ENCODE measurements at regions not wholly inside any gene's neighbourhood (a gene's known extent, or its start where the extent isn't known, plus 50 kb on each side); places are given as distances from the start of the nearest gene placed in this dataset.

DNA sequence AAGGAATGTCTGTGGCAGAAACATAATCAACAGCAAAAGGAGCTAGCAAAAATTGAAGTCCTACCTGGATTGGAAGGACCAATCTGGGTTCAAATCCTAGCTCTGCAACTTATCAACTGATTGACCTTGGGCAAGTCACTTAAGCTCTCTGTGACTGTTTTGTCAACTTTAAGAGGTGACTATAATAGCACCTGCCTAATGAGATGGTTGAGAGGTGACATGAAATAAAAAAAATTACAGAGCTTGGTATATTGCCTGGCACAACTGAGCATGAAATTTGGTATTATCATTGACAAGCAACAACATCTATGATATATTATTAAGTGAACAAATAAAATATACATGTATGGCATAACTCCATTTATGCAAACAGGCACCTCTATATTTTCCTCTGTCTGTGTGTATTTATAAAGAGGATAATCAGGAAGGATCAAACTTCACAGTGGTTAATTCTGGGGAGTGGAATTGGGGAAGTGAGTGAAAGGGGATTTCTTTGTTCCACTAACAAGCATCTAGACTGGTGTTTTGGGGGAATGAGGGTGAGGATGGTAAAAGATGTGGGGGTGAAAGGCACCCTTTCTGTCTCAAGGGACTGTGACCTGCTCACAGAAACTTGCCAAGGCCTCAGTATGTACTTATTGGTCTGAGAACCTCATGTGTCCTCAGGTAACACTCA is 132.8 kb upstream of the SERTAD2 start:
- no peak overlapping the region for H3K27ac Mint-ChIP-seq
- DNase-seq: no peak
- CTCF ChIA-PET: no interaction called here
- peaks cover 11% of the 10 kb centered on the region for H3K27me3 Mint-ChIP-seq
- H3K36me3 Mint-ChIP-seq: no peaks in the 10 kb centered on the region
- no peak overlapping the region for H3K4me3 Mint-ChIP-seq
- no peaks in the 10 kb centered on the region for H3K4me1 Mint-ChIP-seq
- no peaks in the 10 kb centered on the region for H3K9me3 Mint-ChIP-seq

DNA sequence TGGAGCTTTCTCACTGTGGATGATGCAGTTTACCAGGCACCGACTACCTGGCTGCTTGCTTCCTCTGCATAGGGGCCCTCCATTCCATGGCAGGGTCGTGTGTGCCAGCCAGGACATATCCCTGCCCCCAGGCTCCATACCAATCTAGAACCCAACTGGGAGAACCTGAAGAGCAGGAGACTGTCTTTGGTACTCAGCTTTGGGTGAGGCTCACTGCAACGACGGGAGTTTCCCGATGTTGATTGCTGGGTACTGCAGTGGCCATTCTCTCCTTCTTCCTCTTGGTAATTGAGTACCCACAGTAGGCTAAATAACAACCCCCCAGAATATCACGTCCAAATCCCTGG is 133.3 kb upstream of the SERTAD2 start:
- Mint-ChIP-seq H3K4me1 (no peaks in the 10 kb centered on the region), H3K9me3 (no peaks in the 10 kb centered on the region), H3K27me3 (peaks cover 10% of the 10 kb centered on the region), H3K36me3 (no peaks in the 10 kb centered on the region), H3K27ac (no peak overlapping the region), H3K4me3 (no peak overlapping the region)
- no peak for DNase-seq
- CTCF ChIA-PET: no interaction called here

DNA sequence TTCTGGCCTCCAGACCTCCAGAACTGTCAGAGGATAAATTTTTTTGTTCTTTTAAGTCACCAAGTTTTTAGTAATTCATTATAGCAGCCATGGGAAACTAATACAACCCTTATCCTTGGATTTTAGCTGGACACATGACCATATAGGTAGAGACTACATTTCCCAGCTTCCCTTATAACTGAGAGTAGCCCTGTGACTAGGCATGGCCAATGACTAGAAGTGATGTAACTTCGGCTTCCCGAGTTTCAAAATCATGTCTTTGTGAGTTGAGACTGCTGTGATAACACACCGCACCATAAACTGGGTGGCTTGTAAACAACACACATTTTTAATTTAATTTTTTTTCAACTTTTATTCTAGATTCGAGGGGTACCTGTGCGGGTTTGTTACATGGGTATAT is 134.0 kb upstream of the SERTAD2 start:
- Mint-ChIP-seq H3K4me1 (no peaks in the 10 kb centered on the region), H3K27ac (no peak overlapping the region), H3K9me3 (no peaks in the 10 kb centered on the region), H3K27me3 (peaks cover 14% of the 10 kb centered on the region), H3K36me3 (no peaks in the 10 kb centered on the region), H3K4me3 (no peak overlapping the region)
- CTCF ChIA-PET: interaction anchor here (0.5 kb wide), 1 partner anchor 190 kb away, joined by 3 read pairs; no protein-coding TSS in a partner anchor
- no peak for DNase-seq

- Mint-ChIP-seq H3K27me3 (peaks cover 7% of the 10 kb centered on the region), H3K36me3 (no peaks in the 10 kb centered on the region), H3K4me1 (no peaks in the 10 kb centered on the region), H3K4me3 (no peak overlapping the region), H3K27ac (no peak overlapping the region), H3K9me3 (no peaks in the 10 kb centered on the region)
- no peak for DNase-seq
- CTCF ChIA-PET: interaction anchor here (1.3 kb wide), 1 partner anchor 9 kb away, joined by 3 read pairs; no protein-coding TSS in a partner anchor
Observed at GRCh38 chr2:64789466-64790320, 136.0 kb upstream of the SERTAD2 start.

- CTCF ChIA-PET: interaction anchor here (0.6 to 1.6 kb wide), 3 partner anchors 10 to 138 kb away, joined by 3 read pairs; partner anchors contain the start of gene SERTAD2
- no peak for DNase-seq
- Mint-ChIP-seq H3K27me3 (peaks cover 4% of the 10 kb centered on the region), H3K4me3 (no peak overlapping the region), H3K9me3 (no peaks in the 10 kb centered on the region), H3K27ac (no peak overlapping the region), H3K36me3 (no peaks in the 10 kb centered on the region), H3K4me1 (no peaks in the 10 kb centered on the region)
Observed at GRCh38 chr2:64792300-64792699, 138.6 kb upstream of the SERTAD2 start.

GRCh38 chr2:64792995-64793639 is 139.4 kb upstream of the SERTAD2 start:
- Mint-ChIP-seq H3K27ac (no peak overlapping the region), H3K36me3 (no peaks in the 10 kb centered on the region), H3K4me3 (no peak overlapping the region), H3K27me3 (peaks cover 4% of the 10 kb centered on the region), H3K4me1 (no peaks in the 10 kb centered on the region), H3K9me3 (no peaks in the 10 kb centered on the region)
- DNase-seq: no peak
- CTCF ChIA-PET: interaction anchor here (0.6 to 1.6 kb wide), 4 partner anchors 9 to 139 kb away, joined by 3 to 4 read pairs (median 3); partner anchors contain the start of gene SERTAD2

DNA sequence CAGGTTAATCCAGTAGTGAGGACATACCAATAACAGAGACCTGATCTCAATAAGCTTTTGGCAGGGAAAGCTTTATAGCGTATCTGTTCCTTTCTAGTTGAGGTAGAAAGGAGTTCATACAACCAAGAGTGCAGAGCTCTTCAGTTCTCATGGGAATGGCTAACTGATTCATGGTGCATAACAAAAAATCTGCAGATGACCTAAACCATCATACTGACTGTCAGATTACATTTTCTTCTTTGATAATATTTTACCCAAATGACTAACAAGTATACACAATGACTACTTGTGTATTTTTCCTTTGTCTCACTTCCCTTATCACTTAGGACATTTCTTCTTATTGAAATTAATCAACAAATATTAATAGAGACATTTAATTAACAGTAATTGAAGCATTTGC is 140.0 kb upstream of the SERTAD2 start:
- Mint-ChIP-seq H3K4me3 (no peak overlapping the region), H3K27me3 (peaks cover 8% of the 10 kb centered on the region), H3K27ac (no peak overlapping the region), H3K36me3 (no peaks in the 10 kb centered on the region), H3K9me3 (no peaks in the 10 kb centered on the region), H3K4me1 (no peaks in the 10 kb centered on the region)
- CTCF ChIA-PET: interaction anchor here (1.6 kb wide), 1 partner anchor 8 kb away, joined by 3 read pairs; no protein-coding TSS in a partner anchor
- DNase-seq: no peak

DNA sequence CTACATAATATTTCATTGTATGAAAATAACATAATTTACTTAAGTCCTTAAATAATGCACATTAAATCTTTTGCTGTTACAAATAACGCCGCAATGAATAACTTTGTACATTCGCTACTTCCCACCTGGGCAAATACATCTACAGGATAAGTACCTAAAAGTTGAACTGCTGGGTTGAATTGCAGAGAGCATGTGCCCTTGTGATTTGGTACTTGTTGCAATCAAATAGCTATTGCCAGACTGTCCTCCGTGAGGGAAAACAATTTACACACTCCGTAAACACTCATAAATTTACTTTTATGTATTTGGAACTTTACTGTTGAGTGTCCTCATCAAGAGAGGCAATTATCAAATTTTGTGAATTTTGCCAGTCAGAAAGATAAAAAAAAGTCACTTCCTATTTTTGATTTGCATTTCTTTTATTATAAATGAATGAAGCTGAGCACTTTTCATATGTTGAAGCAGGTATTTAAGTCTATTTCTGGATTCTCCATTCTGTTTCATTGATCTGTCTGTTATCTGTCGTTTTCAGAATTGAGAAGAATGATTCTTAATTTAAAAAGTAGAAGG is 140.8 kb upstream of the SERTAD2 start:
- H3K4me3 Mint-ChIP-seq: no peak overlapping the region
- no peak for DNase-seq
- H3K36me3 Mint-ChIP-seq: no peaks in the 10 kb centered on the region
- no peak overlapping the region for H3K27ac Mint-ChIP-seq
- no peaks in the 10 kb centered on the region for H3K9me3 Mint-ChIP-seq
- no peaks in the 10 kb centered on the region for H3K4me1 Mint-ChIP-seq
- H3K27me3 Mint-ChIP-seq: peaks cover 8% of the 10 kb centered on the region
- CTCF ChIA-PET: no interaction called here

- DNase-seq: no peak
- Mint-ChIP-seq H3K27ac (no peak overlapping the region), H3K4me1 (no peaks in the 10 kb centered on the region), H3K9me3 (no peaks in the 10 kb centered on the region), H3K36me3 (no peaks in the 10 kb centered on the region), H3K27me3 (peaks cover 11% of the 10 kb centered on the region), H3K4me3 (no peak overlapping the region)
- CTCF ChIA-PET: no interaction called here
Observed at GRCh38 chr2:64795024-64795592, 141.4 kb upstream of the SERTAD2 start.

DNA sequence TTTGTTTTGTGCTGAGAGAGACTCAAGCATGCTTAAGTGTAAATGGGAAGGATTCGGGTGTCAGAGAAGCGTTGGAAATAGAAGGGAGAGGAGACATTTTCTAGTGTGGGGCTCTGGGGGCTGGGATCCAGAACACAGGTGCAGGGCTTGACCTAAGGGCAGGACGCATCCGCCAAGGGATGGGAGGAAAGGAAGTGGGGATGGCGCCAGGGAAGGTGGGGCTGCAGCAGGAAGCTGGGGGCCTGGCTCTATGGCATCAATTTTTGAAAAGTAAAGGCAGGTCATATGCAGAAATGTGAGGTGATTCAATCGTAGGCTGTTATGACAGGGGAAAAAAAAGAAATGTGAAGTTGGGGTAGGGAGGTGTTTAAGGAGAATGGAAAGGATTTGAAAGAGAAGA is 143.2 kb upstream of the SERTAD2 start:
- CTCF ChIA-PET: no interaction called here

DNA sequence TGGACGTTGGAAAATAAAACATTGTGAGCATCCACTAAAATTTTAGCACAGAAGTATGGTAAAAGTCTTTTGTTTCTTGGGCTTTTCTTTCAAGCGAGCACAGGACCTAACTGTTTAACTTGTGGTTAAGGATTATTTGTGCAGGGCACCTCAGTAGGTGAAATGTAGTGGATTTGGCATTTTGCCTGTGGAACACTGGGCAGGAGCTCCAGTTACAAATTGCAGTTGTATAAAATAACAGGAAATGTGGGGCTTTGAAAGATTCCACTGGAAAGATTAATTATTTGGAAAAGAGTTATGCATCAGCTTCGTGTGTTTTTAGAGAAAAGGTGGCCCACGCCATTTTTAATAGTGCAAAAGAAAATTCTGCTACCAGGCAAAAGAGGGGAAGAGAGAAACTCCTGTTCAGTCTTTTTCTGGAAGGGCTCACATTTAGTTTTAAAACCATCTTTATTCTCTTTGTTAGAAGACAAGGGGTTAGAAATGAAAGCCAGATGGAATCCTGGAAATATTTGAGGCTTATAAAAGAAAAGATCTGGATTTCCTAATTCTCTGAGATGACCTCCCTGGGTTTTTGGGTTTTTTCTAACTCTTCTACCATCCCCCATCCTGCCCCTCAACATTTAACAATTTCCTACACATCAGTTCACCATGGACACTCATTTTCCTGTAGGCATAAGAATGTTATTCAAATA is 144.3 kb upstream of the SERTAD2 start:
- H3K4me1 Mint-ChIP-seq: no peaks in the 10 kb centered on the region
- H3K27me3 Mint-ChIP-seq: peaks cover 17% of the 10 kb centered on the region
- no peaks in the 10 kb centered on the region for H3K36me3 Mint-ChIP-seq
- H3K9me3 Mint-ChIP-seq: no peaks in the 10 kb centered on the region
- CTCF ChIA-PET: no interaction called here
- H3K4me3 Mint-ChIP-seq: no peak overlapping the region
- DNase-seq: no peak
- no peak overlapping the region for H3K27ac Mint-ChIP-seq

More for the DNA sequence above, 143.2 kb upstream of the SERTAD2 start:
- DNase-seq: no peak
- Mint-ChIP-seq H3K27ac (no peak overlapping the region), H3K27me3 (peaks cover 13% of the 10 kb centered on the region), H3K4me1 (no peaks in the 10 kb centered on the region), H3K4me3 (no peak overlapping the region), H3K9me3 (no peaks in the 10 kb centered on the region), H3K36me3 (no peaks in the 10 kb centered on the region)

DNA sequence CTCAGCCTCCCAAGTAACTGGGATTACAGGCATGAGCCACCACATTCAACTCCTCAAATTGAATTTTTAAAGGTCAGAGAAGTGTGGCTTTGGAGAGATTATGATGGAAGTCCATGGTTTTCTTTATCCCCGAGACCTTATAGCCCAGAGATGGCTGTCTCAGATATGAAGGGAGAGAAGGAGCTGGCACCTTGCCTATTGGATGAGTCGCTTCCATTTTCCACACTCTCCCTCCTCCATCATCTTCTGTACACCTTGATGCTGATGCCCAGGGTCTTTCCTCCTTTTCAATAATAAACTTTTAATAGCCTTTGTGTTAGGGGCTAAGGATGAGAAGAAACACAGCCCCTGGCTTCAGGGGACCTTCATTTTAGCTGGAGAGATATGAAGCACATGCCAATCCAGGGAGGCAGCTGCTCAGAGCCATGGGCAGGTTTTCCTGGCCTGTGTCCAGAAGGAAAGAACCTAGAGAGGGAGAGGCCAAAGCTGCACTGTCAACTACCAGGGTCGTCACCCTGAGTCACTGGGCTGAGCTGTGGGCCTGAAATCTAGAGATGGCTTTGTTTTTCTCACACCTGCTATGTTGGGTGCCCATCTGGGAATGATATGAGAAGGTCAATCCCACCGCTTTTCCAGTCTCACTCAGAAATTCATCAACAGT is 146.0 kb upstream of the SERTAD2 start:
- CTCF ChIA-PET: no interaction called here
- H3K4me3 Mint-ChIP-seq: no peak overlapping the region
- H3K36me3 Mint-ChIP-seq: no peaks in the 10 kb centered on the region
- no peak for DNase-seq
- no peaks in the 10 kb centered on the region for H3K9me3 Mint-ChIP-seq
- H3K27me3 Mint-ChIP-seq: peaks cover 20% of the 10 kb centered on the region
- H3K4me1 Mint-ChIP-seq: no peaks in the 10 kb centered on the region
- H3K27ac Mint-ChIP-seq: no peak overlapping the region

DNA sequence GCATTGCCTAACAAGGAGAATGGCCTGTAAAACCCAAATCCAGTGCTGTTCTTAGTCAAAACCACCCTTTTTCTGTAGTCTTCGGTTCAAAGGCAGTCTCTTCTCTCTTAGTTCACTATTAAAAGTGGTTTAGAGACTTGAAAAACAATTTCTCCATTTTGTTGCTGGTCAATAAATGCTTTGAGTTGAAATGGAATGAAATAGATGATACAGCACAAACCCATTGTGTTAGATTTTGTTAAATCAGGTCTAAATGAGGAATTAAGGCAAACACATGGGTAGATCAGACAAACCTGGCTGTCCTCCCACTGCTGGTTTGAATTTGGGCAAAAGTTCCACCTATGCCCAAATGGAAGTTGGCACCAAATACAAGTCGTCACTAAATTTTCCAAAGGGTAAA is 150.1 kb upstream of the SERTAD2 start:
- H3K36me3 Mint-ChIP-seq: no peaks in the 10 kb centered on the region
- no peaks in the 10 kb centered on the region for H3K4me1 Mint-ChIP-seq
- no peak for DNase-seq
- H3K27ac Mint-ChIP-seq: no peak overlapping the region
- H3K9me3 Mint-ChIP-seq: no peaks in the 10 kb centered on the region
- H3K27me3 Mint-ChIP-seq: peaks cover 20% of the 10 kb centered on the region
- CTCF ChIA-PET: no interaction called here
- H3K4me3 Mint-ChIP-seq: no peak overlapping the region
